HCT116 (cell line): ENCODE measurements at regions not wholly inside any gene's neighbourhood (a gene's known extent, or its start where the extent isn't known, plus 50 kb on each side); places are given as distances from the start of the nearest gene placed in this dataset.

Experiments
- ATAC-seq: fragments of 200-7000 bp; cut with Tn5 transposase; 2 replicates; pipeline ENCODE4 v1.9.1; 2020; ENCODE audit warnings: mild to moderate bottlenecking, moderate library complexity
- BruUV-seq: library from RNA; stranded (reverse); fragments of 400-500 nt; replicated peaks from 2 replicates; lab custom pipeline; 2021; lab: Mats Ljungman, UMichigan
- CTCF ChIA-PET: fragments of 300-600 bp; sonication (Branson Sonifier 250); formaldehyde crosslinking; loops from one replicate; lab custom pipeline; 2021; ENCODE audit warnings: antibody characterized with exemption; lab: Charles Lee
- POLR2A ChIA-PET: fragments of 300-600, 350-600 bp; sonication (Branson Sonifier 250); formaldehyde crosslinking; loops from one replicate; lab custom pipeline; 2021; ENCODE audit warnings: antibody characterized with exemption; lab: Charles Lee
- RAD21 ChIA-PET, 2 experiments: fragments of 300-600 bp; sonication (Branson Sonifier 250); formaldehyde crosslinking; loops; one replicate each; lab custom pipeline; 2023; ENCODE audit warnings: low total read pairs in 2 of 2; ENCODE audit not compliant: uncharacterized antibody in 2 of 2, unreplicated experiment in 2 of 2, low non-redundant PET in 1 of 2; lab: Charles Lee
- DNase-seq: peaks from one replicate; pipeline ENCODE4 v3.0.0-alpha.2; 2010; ENCODE audit warnings: low read depth, low spot score
- H2AFZ ChIP-seq: fragments of 200-600 bp; shearing (Covaris generic), sonication (generic); 2 replicates; pipeline ENCODE4 v1.6.1; 2017; ENCODE audit warnings: low read depth, mixed run types, mixed read lengths, antibody characterized with exemption, low read length; ENCODE audit not compliant: poor library complexity, severe bottlenecking
- H3K27ac ChIP-seq: 2 replicates; pipeline ENCODE4 v1.5.1; 2012; ENCODE audit warnings: low read depth, low read length
- H3K27me3 ChIP-seq: fragments of 200-600 bp; sonication (generic); 2 replicates; pipeline ENCODE4 v1.6.1; 2016; ENCODE audit warnings: mixed run types, low read length, mixed read lengths; ENCODE audit not compliant: insufficient read depth
- H3K36me3 ChIP-seq, 2 experiments: fragments of 200-500 bp in 1 of 2; fragments of 200-600 bp in 1 of 2; sonication (Bioruptor generic) in 1 of 2; sonication (generic) in 1 of 2; 2 replicates each; pipeline versions ENCODE4 v1.5.1 to v1.6.1; 2014 to 2016; ENCODE audit warnings: low read length in 2 of 2, inconsistent platforms in 1 of 2, mixed read lengths in 1 of 2, mixed run types in 1 of 2; ENCODE audit not compliant: insufficient read depth in 2 of 2, control insufficient read depth in 1 of 2
- H3K4me1 ChIP-seq, 2 experiments: fragments of 200-600 bp in 1 of 2; sonication (generic) in 1 of 2; 2 replicates each; pipeline versions ENCODE4 v1.5.1 to v1.6.1; 2012 to 2017; ENCODE audit warnings: low read length in 2 of 2, inconsistent platforms in 1 of 2, mild to moderate bottlenecking in 1 of 2, mixed read lengths in 1 of 2, mixed run types in 1 of 2, moderate library complexity in 1 of 2; ENCODE audit not compliant: insufficient read depth in 2 of 2, control insufficient read depth in 1 of 2
- H3K4me2 ChIP-seq: fragments of 200-600 bp; sonication (generic); 2 replicates; pipeline ENCODE4 v1.6.1; 2017; ENCODE audit warnings: mixed run types, low read length, mixed read lengths
- H3K4me3 ChIP-seq, 2 experiments: fragments of 200-600 bp in 1 of 2; sonication (generic) in 1 of 2; replicated peaks in 1 of 2; 2 replicates each; pipeline ENCODE4 v1.5.1; 2011 to 2016; ENCODE audit warnings: low read length in 2 of 2, control low read depth in 1 of 2, low read depth in 1 of 2, mild to moderate bottlenecking in 1 of 2, mixed read lengths in 1 of 2, mixed run types in 1 of 2
- H3K79me2 ChIP-seq: fragments of 200-600 bp; sonication (generic); 2 replicates; pipeline ENCODE4 v1.6.1; 2017; ENCODE audit warnings: mild to moderate bottlenecking, mixed run types, low read length, moderate library complexity, mixed read lengths; ENCODE audit not compliant: insufficient read depth
- H3K9ac ChIP-seq: fragments of 200-600 bp; sonication (generic); 2 replicates; pipeline ENCODE4 v1.6.1; 2016; ENCODE audit warnings: low read length, mixed read lengths
- H3K9me2 ChIP-seq: fragments of 200-600 bp; sonication (generic), shearing (Covaris generic); 2 replicates; pipeline ENCODE4 v1.6.1; 2017; ENCODE audit warnings: mixed run types, mild to moderate bottlenecking, moderate library complexity; ENCODE audit not compliant: insufficient read depth
- H3K9me3 ChIP-seq, 2 experiments: fragments of 200-500 bp in 1 of 2; fragments of 200-600 bp in 1 of 2; sonication (Bioruptor generic) in 1 of 2; sonication (generic) in 1 of 2; 2 replicates each; pipeline ENCODE4 v1.6.1; 2014 to 2017; ENCODE audit warnings: low read length in 2 of 2, mixed read lengths in 2 of 2, inconsistent platforms in 1 of 2, low read depth in 1 of 2, mild to moderate bottlenecking in 1 of 2, mixed run types in 1 of 2, moderate library complexity in 1 of 2; ENCODE audit not compliant: control insufficient read depth in 1 of 2, insufficient read depth in 1 of 2
- H4K20me1 ChIP-seq: fragments of 200-600 bp; sonication (generic), shearing (Covaris generic); 2 replicates; pipeline ENCODE4 v1.6.1; 2017; ENCODE audit warnings: mixed run types, mild to moderate bottlenecking, moderate library complexity; ENCODE audit not compliant: insufficient read depth
- EGR1 ChIP-seq: IDR thresholded peaks from 2 replicates; pipeline ENCODE4 v1.6.1; 2012; ENCODE audit warnings: low read depth
- ELF1 ChIP-seq: IDR thresholded peaks from 2 replicates; pipeline ENCODE4 v1.6.1; 2012; ENCODE audit warnings: low read depth, borderline replicate concordance
- EZH2phosphoT487 ChIP-seq: fragments of 200-600 bp; IDR thresholded peaks from 2 replicates; pipeline ENCODE4 v1.6.1; 2018; ENCODE audit warnings: antibody characterized with exemption, borderline replicate concordance
- FOSL1 ChIP-seq: IDR thresholded peaks from 2 replicates; pipeline ENCODE4 v1.6.1; 2012; ENCODE audit warnings: low read depth
- POLR2AphosphoS5 ChIP-seq: IDR thresholded peaks from 2 replicates; pipeline ENCODE4 v1.6.1; 2011; ENCODE audit warnings: mild to moderate bottlenecking, low read depth, low read length, moderate library complexity
- RAD21 ChIP-seq: IDR thresholded peaks from 2 replicates; pipeline ENCODE4 v1.6.1; 2012; ENCODE audit warnings: low read depth, mild to moderate bottlenecking
- SIN3A ChIP-seq: IDR thresholded peaks from 2 replicates; pipeline ENCODE4 v1.6.1; 2012; ENCODE audit warnings: low read depth
- SRF ChIP-seq: IDR thresholded peaks from 2 replicates; pipeline ENCODE4 v1.6.1; 2012; ENCODE audit warnings: low read depth
- TCF7L2 ChIP-seq: IDR thresholded peaks from 2 replicates; pipeline ENCODE4 v1.7.0; 2011; ENCODE audit warnings: borderline replicate concordance, inconsistent platforms; ENCODE audit not compliant: insufficient read depth, insufficient read length; ENCODE audit errors: extremely low read depth
- YY1 ChIP-seq: IDR thresholded peaks from 2 replicates; pipeline ENCODE4 v1.6.1; 2011; ENCODE audit warnings: low read length, low read depth, moderate library complexity, mild to moderate bottlenecking; ENCODE audit not compliant: insufficient replicate concordance; ENCODE audit errors: extremely low read depth
- ZNF274 ChIP-seq: fragments of 200-500 bp; sonication (Bioruptor generic); IDR thresholded peaks from 2 replicates; pipeline ENCODE4 v1.6.1; 2014; ENCODE audit warnings: mild to moderate bottlenecking, low read depth, low read length, inconsistent platforms
- intact Hi-C: fragments of 100-400 bp; cut with micrococcal nuclease; formaldehyde crosslinking; loops from 2 replicates; pipeline ENCODE4 v1.10.0; 2022
- TF ChIP-seq, protein P1 (sequence below): IDR thresholded peaks from 2 replicates; pipeline ENCODE4 v1.6.1; 2011; ENCODE audit warnings: mild to moderate bottlenecking, low read length, moderate library complexity; ENCODE audit not compliant: insufficient replicate concordance; ENCODE audit errors: extremely low read depth
- TF ChIP-seq, protein P2 (sequence below): IDR thresholded peaks from 2 replicates; pipeline ENCODE4 v1.6.1; 2012
- TF ChIP-seq, protein P3 (sequence below), 3 experiments: fragments of 200-600 bp in 1 of 3; sonication (generic) in 1 of 3; IDR thresholded peaks in 2 of 3; conservative IDR thresholded peaks in 1 of 3; 2 replicates each; pipeline ENCODE4 v1.5.1; 2012 to 2017; ENCODE audit warnings: low read depth in 2 of 3, low read length in 2 of 3, antibody characterized with exemption in 1 of 3, borderline replicate concordance in 1 of 3, control low read depth in 1 of 3, mild to moderate bottlenecking in 1 of 3, mixed read lengths in 1 of 3, mixed run types in 1 of 3, moderate library complexity in 1 of 3; ENCODE audit not compliant: insufficient read depth in 1 of 3
- TF ChIP-seq, protein P4 (sequence below): IDR thresholded peaks from 2 replicates; pipeline ENCODE4 v1.6.1; 2012; ENCODE audit warnings: low read depth

DNA sequence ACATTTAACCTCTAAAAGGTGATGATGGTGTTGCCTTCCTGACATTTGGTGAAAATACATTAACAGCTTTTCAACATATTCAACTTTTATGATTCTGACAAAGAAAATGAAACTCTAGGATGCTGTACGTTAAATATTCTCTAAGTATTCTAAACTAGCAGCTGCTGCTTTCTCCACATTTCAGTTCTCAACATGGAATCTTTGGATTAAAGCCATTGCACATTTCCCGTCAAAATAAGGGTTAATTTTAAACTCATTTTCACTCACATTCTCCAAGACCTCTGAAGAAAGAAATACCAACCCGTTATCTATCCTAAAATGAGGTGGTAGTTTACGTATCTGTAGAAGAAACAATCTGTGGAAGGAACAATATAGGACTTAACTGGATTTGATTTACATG, 655.7 kb upstream of the ARPP21 start:
- TF ChIP-seq RAD21 (no peak), POLR2AphosphoS5 (no peak), SRF (no peak), YY1 (no peak), ELF1 (no peak), ZNF274 (no peak), FOSL1 (no peak), SIN3A (no peak), EGR1 (no peak), EZH2phosphoT487 (no peak), TCF7L2 (no peak)
- TF ChIP-seq, protein P1, sequence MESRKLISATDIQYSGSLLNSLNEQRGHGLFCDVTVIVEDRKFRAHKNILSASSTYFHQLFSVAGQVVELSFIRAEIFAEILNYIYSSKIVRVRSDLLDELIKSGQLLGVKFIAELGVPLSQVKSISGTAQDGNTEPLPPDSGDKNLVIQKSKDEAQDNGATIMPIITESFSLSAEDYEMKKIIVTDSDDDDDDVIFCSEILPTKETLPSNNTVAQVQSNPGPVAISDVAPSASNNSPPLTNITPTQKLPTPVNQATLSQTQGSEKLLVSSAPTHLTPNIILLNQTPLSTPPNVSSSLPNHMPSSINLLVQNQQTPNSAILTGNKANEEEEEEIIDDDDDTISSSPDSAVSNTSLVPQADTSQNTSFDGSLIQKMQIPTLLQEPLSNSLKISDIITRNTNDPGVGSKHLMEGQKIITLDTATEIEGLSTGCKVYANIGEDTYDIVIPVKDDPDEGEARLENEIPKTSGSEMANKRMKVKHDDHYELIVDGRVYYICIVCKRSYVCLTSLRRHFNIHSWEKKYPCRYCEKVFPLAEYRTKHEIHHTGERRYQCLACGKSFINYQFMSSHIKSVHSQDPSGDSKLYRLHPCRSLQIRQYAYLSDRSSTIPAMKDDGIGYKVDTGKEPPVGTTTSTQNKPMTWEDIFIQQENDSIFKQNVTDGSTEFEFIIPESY, result no peak
- TF ChIP-seq, protein P2, sequence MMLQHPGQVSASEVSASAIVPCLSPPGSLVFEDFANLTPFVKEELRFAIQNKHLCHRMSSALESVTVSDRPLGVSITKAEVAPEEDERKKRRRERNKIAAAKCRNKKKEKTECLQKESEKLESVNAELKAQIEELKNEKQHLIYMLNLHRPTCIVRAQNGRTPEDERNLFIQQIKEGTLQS, result no peak
- TF ChIP-seq, protein P3, sequence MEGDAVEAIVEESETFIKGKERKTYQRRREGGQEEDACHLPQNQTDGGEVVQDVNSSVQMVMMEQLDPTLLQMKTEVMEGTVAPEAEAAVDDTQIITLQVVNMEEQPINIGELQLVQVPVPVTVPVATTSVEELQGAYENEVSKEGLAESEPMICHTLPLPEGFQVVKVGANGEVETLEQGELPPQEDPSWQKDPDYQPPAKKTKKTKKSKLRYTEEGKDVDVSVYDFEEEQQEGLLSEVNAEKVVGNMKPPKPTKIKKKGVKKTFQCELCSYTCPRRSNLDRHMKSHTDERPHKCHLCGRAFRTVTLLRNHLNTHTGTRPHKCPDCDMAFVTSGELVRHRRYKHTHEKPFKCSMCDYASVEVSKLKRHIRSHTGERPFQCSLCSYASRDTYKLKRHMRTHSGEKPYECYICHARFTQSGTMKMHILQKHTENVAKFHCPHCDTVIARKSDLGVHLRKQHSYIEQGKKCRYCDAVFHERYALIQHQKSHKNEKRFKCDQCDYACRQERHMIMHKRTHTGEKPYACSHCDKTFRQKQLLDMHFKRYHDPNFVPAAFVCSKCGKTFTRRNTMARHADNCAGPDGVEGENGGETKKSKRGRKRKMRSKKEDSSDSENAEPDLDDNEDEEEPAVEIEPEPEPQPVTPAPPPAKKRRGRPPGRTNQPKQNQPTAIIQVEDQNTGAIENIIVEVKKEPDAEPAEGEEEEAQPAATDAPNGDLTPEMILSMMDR (IDR thresholded peaks at IDR 0.05 in 2 of 3, conservative IDR thresholded peaks at IDR 0.05 in 1 of 3; ENCODE audit: borderline replicate concordance in 1 of 3, insufficient read depth in 1 of 3, low read depth in 2 of 3, low read length in 2 of 3), result no peak
- TF ChIP-seq, protein P4, sequence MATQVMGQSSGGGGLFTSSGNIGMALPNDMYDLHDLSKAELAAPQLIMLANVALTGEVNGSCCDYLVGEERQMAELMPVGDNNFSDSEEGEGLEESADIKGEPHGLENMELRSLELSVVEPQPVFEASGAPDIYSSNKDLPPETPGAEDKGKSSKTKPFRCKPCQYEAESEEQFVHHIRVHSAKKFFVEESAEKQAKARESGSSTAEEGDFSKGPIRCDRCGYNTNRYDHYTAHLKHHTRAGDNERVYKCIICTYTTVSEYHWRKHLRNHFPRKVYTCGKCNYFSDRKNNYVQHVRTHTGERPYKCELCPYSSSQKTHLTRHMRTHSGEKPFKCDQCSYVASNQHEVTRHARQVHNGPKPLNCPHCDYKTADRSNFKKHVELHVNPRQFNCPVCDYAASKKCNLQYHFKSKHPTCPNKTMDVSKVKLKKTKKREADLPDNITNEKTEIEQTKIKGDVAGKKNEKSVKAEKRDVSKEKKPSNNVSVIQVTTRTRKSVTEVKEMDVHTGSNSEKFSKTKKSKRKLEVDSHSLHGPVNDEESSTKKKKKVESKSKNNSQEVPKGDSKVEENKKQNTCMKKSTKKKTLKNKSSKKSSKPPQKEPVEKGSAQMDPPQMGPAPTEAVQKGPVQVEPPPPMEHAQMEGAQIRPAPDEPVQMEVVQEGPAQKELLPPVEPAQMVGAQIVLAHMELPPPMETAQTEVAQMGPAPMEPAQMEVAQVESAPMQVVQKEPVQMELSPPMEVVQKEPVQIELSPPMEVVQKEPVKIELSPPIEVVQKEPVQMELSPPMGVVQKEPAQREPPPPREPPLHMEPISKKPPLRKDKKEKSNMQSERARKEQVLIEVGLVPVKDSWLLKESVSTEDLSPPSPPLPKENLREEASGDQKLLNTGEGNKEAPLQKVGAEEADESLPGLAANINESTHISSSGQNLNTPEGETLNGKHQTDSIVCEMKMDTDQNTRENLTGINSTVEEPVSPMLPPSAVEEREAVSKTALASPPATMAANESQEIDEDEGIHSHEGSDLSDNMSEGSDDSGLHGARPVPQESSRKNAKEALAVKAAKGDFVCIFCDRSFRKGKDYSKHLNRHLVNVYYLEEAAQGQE, result no peak
- BruUV-seq, result no TSS peak
- POLR2A ChIA-PET, result no interaction called here
- Histone ChIP-seq H3K9ac (no peak overlapping the region), H3K4me1 (no peaks in the 10 kb centered on the region), H3K9me2 (no peaks in the 10 kb centered on the region), H3K4me3 (no peak overlapping the region), H3K79me2 (no peaks in the 10 kb centered on the region), H3K9me3 (peaks cover 3 to 17% of the 10 kb centered on the region in 2 experiments; a peak in 2 of 4 replicates), H2AFZ (no peak overlapping the region), H4K20me1 (no peaks in the 10 kb centered on the region), H3K27me3 (no peaks in the 10 kb centered on the region), H3K27ac (no peak overlapping the region), H3K4me2 (no peak overlapping the region), H3K36me3 (no peaks in the 10 kb centered on the region)
- ATAC-seq (no peak), DNase-seq (no peak)
- RAD21 ChIA-PET, result no interaction called here
- intact Hi-C loops, result no loop called here
- CTCF ChIA-PET, result no interaction called here
